ENCODE measurements at regions not wholly inside any gene's neighbourhood (a gene's known extent, or its start where the extent isn't known, plus 50 kb on each side); places are given as distances from the start of the nearest gene placed in this dataset.

- TF ChIP-seq POLR2A (IDR thresholded peaks at IDR 0.05), result no peak
- no peak for TF ChIP-seq CTCF (IDR thresholded peaks at IDR 0.05)
Observed at GRCh38 chr4:38601244-38601915, 62.6 kb upstream of the KLF3 start.

Data from breast epithelium (tissue), 3 donors.